NCI-H69 (cell line): ENCODE measurements at regions not wholly inside any gene's neighbourhood (a gene's known extent, or its start where the extent isn't known, plus 50 kb on each side); places are given as distances from the start of the nearest gene placed in this dataset.

Experiments used
- DNase-seq: peaks from one replicate; lab custom pipeline; 2025; lab: John Stamatoyannopoulos, UW

DNA sequence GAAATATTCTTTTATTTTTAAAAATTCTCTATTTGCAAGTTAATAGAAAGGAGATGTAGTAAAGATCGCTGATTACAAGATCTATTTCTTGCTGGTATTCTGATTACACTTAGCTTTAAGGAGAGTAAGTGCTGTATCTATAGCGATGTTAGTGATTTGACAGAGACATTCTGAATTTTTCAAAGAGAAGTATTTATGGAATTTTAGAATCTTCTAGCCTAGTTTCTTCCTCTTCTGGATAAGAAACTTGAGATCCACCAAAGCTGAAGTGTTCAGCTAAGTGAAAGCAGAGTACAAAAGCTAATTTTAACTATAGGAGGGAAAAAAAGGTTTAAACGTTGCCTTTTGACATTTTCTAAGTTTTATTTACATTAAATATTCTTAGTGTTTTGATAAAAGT, 72.1 kb upstream of the RARB start:
- no peak for DNase-seq

DNA sequence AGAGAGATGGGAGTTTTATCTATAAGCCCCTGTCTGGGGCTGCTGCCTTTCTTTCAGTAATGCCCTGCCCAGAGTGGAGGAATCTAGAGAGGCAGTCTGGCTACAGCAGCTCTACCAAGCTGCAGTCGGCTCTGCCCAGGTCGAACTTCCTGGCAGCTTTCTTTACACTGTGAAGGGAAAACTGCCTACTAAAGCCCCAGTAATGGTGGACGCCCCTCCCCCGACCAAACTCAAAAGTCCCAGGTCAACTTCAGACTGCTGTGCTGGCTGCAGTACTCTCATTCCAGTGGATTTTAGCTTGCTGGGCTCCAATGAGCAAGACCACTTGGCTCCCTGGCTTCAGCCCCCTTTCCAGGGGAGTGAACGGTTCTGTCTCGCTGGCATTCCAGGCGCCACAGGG, 65.9 kb upstream of the RARB start:
- DNase-seq, result no peak

DNA sequence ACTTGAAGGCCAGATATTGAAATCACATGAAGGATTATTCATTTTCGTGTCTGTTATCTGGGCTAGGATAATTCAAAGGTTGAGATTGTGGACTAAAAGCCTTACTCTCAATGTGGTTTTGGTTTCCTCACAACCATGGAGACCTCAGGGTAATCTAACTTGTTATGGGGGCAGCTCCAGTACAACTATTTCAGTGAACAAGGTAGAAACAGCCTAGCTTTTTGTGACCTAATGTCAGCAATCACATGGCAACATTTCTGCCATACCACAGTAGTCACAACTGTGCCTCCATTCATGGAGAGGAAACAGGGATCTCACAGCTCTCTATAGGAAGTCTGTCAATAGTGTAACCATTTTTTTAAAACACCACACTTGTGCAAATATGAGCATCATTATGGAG, 62.4 kb upstream of the RARB start:
- DNase-seq, result no peak

DNA sequence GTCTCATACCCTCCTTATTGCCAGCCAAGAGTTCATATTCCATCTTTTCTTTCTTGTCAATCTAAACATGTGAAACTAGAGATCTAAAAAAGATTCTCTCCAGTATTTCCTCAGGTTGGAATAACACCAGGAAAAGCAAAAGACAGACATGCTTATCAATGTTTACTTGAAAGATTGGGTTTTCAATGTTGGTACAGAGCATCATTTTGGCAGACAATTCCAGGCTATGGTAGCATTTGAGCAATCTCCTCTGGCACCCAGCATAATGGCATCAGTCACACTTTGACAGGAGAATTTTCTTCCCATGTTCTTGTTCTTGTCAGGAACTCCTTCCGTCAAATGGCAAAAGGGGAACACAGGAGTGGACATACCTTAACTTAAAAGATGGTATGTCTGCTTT, 61.0 kb upstream of the RARB start:
- DNase-seq, result no peak

DNA sequence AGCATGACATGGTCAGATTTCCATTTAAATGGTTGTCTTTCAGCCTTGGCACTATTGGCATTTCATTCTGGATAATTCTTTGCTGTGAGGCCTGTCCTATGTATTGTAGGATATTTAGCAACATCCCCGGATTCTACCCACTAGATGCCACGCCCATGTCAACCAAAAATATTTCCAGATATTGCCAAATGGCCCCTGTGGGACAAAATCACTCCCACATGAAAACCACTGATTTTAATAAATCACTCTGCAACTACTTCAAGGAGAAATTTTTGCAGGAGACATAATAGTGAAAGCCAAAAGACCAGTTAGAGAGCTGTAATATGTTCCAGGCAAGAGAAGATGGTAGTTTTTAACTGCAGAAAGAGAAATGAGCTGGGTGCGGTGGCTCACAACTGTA, 55.9 kb upstream of the RARB start:
- no peak for DNase-seq

DNA sequence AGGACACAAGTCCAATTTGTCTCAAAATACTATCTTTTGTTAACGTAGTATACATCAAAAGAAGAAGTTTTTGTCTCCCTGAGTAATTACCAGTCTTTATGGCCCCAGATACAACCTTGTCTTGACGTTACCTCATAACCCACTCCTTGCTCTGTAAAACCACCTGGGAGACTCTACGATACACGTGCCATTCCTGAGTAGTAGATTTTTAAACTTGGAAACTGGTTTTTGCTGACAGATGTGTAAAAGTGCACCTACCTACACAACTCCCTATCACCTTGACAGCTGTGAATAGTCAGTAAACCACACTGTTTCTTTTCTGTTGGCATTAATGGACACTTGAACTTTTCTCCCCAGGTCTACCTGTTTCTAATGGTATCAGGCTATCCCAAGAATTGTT, 51.7 kb upstream of the RARB start:
- DNase-seq, result no peak

DNA sequence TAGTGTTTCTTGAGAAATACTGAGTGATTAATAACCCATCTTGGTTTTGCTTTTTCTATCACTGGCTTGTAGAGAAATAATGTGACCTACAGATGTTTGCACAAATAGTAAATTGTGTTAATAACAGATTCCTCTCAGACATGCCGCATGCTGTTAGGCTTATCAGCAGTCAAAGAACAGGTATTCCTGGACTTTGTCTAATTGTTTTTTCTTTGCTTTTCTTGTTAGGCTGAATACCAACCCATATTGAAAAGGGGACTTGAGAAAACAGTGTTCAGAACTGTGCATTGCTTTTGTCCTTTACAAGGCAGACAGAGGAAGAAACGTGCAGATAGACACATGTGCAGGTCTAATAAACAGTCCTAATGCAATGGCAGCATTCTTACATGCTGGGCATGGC, 51.0 kb upstream of the RARB start:
- DNase-seq, result no peak
